ENCODE measurements at regions not wholly inside any gene's neighbourhood (a gene's known extent, or its start where the extent isn't known, plus 50 kb on each side); places are given as distances from the start of the nearest gene placed in this dataset.

DNA sequence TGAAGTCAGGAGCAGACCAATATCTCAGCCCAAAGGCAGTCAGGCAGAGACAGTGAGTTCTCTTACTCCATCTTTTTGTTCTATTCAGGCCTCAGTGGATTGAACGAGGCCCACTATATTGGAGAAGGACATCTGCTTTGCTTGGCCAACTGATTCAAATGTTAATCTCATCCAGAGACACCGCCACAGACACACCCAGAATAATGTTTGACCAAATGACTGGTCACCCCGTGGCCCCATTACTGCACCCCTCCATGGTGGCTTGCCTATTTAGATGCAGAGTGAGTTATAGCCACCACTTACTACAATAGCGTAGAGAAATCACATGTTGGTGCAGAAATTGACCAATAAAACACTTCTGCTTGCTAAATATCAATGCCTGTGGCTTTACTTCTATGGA is 88.1 kb downstream of the HRH4 start:
- Mint-ChIP-seq H3K9me3 (ENCODE audit: unreplicated experiment) (no peaks in the 10 kb centered on the region), H3K27ac (ENCODE audit: unreplicated experiment) (no peak overlapping the region), H3K4me3 (ENCODE audit: unreplicated experiment) (no peak overlapping the region), H3K36me3 (ENCODE audit: unreplicated experiment) (no peaks in the 10 kb centered on the region), H3K27me3 (ENCODE audit: unreplicated experiment) (peaks cover 9% of the 10 kb centered on the region), H3K4me1 (ENCODE audit: unreplicated experiment) (no peaks in the 10 kb centered on the region)
- DNase-seq (ENCODE audit: extremely low spot score, unreplicated experiment): no peak
- TF ChIP-seq, protein P1, sequence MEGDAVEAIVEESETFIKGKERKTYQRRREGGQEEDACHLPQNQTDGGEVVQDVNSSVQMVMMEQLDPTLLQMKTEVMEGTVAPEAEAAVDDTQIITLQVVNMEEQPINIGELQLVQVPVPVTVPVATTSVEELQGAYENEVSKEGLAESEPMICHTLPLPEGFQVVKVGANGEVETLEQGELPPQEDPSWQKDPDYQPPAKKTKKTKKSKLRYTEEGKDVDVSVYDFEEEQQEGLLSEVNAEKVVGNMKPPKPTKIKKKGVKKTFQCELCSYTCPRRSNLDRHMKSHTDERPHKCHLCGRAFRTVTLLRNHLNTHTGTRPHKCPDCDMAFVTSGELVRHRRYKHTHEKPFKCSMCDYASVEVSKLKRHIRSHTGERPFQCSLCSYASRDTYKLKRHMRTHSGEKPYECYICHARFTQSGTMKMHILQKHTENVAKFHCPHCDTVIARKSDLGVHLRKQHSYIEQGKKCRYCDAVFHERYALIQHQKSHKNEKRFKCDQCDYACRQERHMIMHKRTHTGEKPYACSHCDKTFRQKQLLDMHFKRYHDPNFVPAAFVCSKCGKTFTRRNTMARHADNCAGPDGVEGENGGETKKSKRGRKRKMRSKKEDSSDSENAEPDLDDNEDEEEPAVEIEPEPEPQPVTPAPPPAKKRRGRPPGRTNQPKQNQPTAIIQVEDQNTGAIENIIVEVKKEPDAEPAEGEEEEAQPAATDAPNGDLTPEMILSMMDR (IDR thresholded peaks at IDR 0.05): no peak

- no peak overlapping the region for H3K4me3 Mint-ChIP-seq (ENCODE audit: unreplicated experiment)
- no peaks in the 10 kb centered on the region for H3K4me1 Mint-ChIP-seq (ENCODE audit: unreplicated experiment)
- no peaks in the 10 kb centered on the region for H3K9me3 Mint-ChIP-seq (ENCODE audit: unreplicated experiment)
- no peak overlapping the region for H3K27ac Mint-ChIP-seq (ENCODE audit: unreplicated experiment)
- H3K27me3 Mint-ChIP-seq (ENCODE audit: unreplicated experiment): peaks cover 5% of the 10 kb centered on the region
- TF ChIP-seq, protein P1 (IDR thresholded peaks at IDR 0.05): no peak
- no peak for DNase-seq (ENCODE audit: extremely low spot score, unreplicated experiment)
- H3K36me3 Mint-ChIP-seq (ENCODE audit: unreplicated experiment): no peaks in the 10 kb centered on the region
These were observed 91.8 kb downstream of the HRH4 start for GRCh38 chr18:24552218-24552617.

- Mint-ChIP-seq H3K36me3 (ENCODE audit: unreplicated experiment) (no peaks in the 10 kb centered on the region), H3K27me3 (ENCODE audit: unreplicated experiment) (peaks cover 5% of the 10 kb centered on the region), H3K9me3 (ENCODE audit: unreplicated experiment) (no peaks in the 10 kb centered on the region), H3K4me3 (ENCODE audit: unreplicated experiment) (no peak overlapping the region), H3K4me1 (ENCODE audit: unreplicated experiment) (no peaks in the 10 kb centered on the region), H3K27ac (ENCODE audit: unreplicated experiment) (no peak overlapping the region)
- no peak for DNase-seq (ENCODE audit: extremely low spot score, unreplicated experiment)
- TF ChIP-seq, protein P1 (IDR thresholded peaks at IDR 0.05): no peak
These were observed 93.3 kb downstream of the HRH4 start for GRCh38 chr18:24553571-24554285.

GRCh38 chr18:24558403-24558802 is 98.0 kb downstream of the HRH4 start:
- TF ChIP-seq, protein P1 (IDR thresholded peaks at IDR 0.05): no peak
- Mint-ChIP-seq H3K4me3 (ENCODE audit: unreplicated experiment) (no peak overlapping the region), H3K27ac (ENCODE audit: unreplicated experiment) (no peak overlapping the region), H3K4me1 (ENCODE audit: unreplicated experiment) (no peaks in the 10 kb centered on the region), H3K36me3 (ENCODE audit: unreplicated experiment) (no peaks in the 10 kb centered on the region), H3K27me3 (ENCODE audit: unreplicated experiment) (peaks cover 19% of the 10 kb centered on the region), H3K9me3 (ENCODE audit: unreplicated experiment) (no peaks in the 10 kb centered on the region)
- no peak for DNase-seq (ENCODE audit: extremely low spot score, unreplicated experiment)

GRCh38 chr18:24559526-24559925 is 99.1 kb downstream of the HRH4 start:
- DNase-seq (ENCODE audit: extremely low spot score, unreplicated experiment): no peak
- H3K27me3 Mint-ChIP-seq (ENCODE audit: unreplicated experiment): peaks cover 19% of the 10 kb centered on the region
- TF ChIP-seq, protein P1 (IDR thresholded peaks at IDR 0.05): no peak
- H3K36me3 Mint-ChIP-seq (ENCODE audit: unreplicated experiment): no peaks in the 10 kb centered on the region
- no peak overlapping the region for H3K27ac Mint-ChIP-seq (ENCODE audit: unreplicated experiment)
- no peaks in the 10 kb centered on the region for H3K4me1 Mint-ChIP-seq (ENCODE audit: unreplicated experiment)
- H3K9me3 Mint-ChIP-seq (ENCODE audit: unreplicated experiment): no peaks in the 10 kb centered on the region
- no peak overlapping the region for H3K4me3 Mint-ChIP-seq (ENCODE audit: unreplicated experiment)

All from osteocyte (in vitro differentiated cells).